Esophagus squamous epithelium (tissue), 5 donors: ENCODE measurements at regions not wholly inside any gene's neighbourhood (a gene's known extent, or its start where the extent isn't known, plus 50 kb on each side); places are given as distances from the start of the nearest gene placed in this dataset.

Experiments used
- DNase-seq: peaks from one replicate; lab custom pipeline; 2025; lab: John Stamatoyannopoulos, UW
- H3K27ac ChIP-seq, 4 donors: fragments of 200-600 bp; sonication (generic); one replicate each; pipeline ENCODE4 v1.5.1; 2016 to 2019; ENCODE audit warnings: mild to moderate bottlenecking in 1 of 4
- H3K27me3 ChIP-seq, 4 donors: fragments of 200-600 bp; sonication (generic); 1 replicate in 3 of 4; 2 replicates in 1 of 4; pipeline versions ENCODE4 v1.5.1 to v1.6.0; 2017 to 2021; ENCODE audit warnings: antibody characterized with exemption in 1 of 4
- H3K36me3 ChIP-seq, 3 donors: fragments of 200-600 bp; sonication (generic); one replicate each; pipeline ENCODE4 v1.5.1; 2016 to 2019
- H3K4me1 ChIP-seq, 3 donors: fragments of 200-600 bp; sonication (generic); one replicate each; pipeline ENCODE4 v1.5.1; 2017 to 2019
- H3K4me3 ChIP-seq, 4 donors: fragments of 200-600 bp; sonication (generic); 1 replicate in 3 of 4; 2 replicates in 1 of 4; pipeline ENCODE4 v1.5.1; 2016 to 2019; ENCODE audit warnings: mild to moderate bottlenecking in 2 of 4, moderate library complexity in 1 of 4
- H3K9me3 ChIP-seq, 3 donors: fragments of 200-600 bp; sonication (generic); one replicate each; pipeline ENCODE4 v1.5.1; 2016 to 2019
- CTCF ChIP-seq, 6 experiments: fragments of 450-650 bp in 4 of 6; fragments of 200-600 bp in 2 of 6; sonication (generic) in 2 of 6; IDR thresholded peaks; one replicate each; pipeline ENCODE4 v1.5.1; 2016 to 2019; ENCODE audit warnings: antibody characterized with exemption in 6 of 6, mild to moderate bottlenecking in 4 of 6, moderate library complexity in 4 of 6
- POLR2A ChIP-seq, 4 donors: fragments of 450-650 bp; IDR thresholded peaks; one replicate each; pipeline ENCODE4 v1.6.1; 2017; ENCODE audit warnings: antibody characterized with exemption in 4 of 4, mild to moderate bottlenecking in 4 of 4, moderate library complexity in 3 of 4
- WGBS, 2 donors: methylation state at CpG; one replicate each; pipeline ENCODE4 v1.1.5; 2018; 5-methylcytosine and 5-hydroxymethylcytosine counted together
- intact Hi-C: fragments of 100-400 bp; cut with DNase I; formaldehyde crosslinking; loops from one replicate; pipeline ENCODE4 v1.15.0; 2022
- donor health status: DM: yes; HTN: yes; CAD: no.

DNA sequence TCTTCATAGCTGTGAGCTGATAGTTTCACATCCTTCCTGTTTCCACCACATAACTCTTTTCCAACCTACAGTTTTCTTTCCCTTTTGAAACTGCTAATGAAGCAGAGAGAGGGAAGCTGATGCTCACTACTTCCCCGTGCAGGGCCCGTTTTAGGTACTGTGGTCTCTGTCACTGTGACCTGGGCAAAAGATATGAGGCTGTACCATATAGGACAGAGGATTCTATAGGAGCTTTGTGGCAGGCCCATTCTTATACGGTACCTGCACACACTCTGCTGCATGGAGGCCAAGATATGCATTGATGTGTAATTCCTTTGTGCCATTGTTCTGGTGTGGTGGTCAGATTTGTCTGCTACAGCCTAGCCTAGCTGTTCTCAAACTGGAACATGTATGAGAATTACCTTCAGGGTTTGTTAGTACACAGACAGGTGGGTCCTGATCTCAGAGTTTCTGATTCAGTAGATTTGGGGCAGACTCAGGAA, 577.3 kb downstream of the LMO7 start:
- intact Hi-C loops: no loop called here
- no peak overlapping the region for H3K27ac ChIP-seq
- H3K4me1 ChIP-seq: no peaks in the 10 kb centered on the region
- no peaks in the 10 kb centered on the region for H3K27me3 ChIP-seq
- H3K9me3 ChIP-seq: no peaks in the 10 kb centered on the region
- no peak for DNase-seq
- H3K4me3 ChIP-seq: no peak overlapping the region
- H3K36me3 ChIP-seq: no peaks in the 10 kb centered on the region
- 44 to 81% methylated on average over 3 of the region's 3 CpGs for WGBS, 2 donors
- TF ChIP-seq CTCF (IDR thresholded peaks at IDR 0.05) (no peak), POLR2A (IDR thresholded peaks at IDR 0.05) (no peak)

GRCh38 chr13:76210262-76210661, 574.1 kb downstream of the LMO7 start:
- Histone ChIP-seq H3K27me3 (no peaks in the 10 kb centered on the region), H3K4me3 (no peak overlapping the region), H3K4me1 (no peaks in the 10 kb centered on the region), H3K9me3 (no peaks in the 10 kb centered on the region), H3K27ac (no peak overlapping the region), H3K36me3 (no peaks in the 10 kb centered on the region)
- WGBS, 2 donors: 86 to 93% methylated on average over 1 of the region's 1 CpG
- TF ChIP-seq CTCF (IDR thresholded peaks at IDR 0.05) (no peak), POLR2A (IDR thresholded peaks at IDR 0.05) (no peak)
- intact Hi-C loops: no loop called here
- DNase-seq: no peak

DNA sequence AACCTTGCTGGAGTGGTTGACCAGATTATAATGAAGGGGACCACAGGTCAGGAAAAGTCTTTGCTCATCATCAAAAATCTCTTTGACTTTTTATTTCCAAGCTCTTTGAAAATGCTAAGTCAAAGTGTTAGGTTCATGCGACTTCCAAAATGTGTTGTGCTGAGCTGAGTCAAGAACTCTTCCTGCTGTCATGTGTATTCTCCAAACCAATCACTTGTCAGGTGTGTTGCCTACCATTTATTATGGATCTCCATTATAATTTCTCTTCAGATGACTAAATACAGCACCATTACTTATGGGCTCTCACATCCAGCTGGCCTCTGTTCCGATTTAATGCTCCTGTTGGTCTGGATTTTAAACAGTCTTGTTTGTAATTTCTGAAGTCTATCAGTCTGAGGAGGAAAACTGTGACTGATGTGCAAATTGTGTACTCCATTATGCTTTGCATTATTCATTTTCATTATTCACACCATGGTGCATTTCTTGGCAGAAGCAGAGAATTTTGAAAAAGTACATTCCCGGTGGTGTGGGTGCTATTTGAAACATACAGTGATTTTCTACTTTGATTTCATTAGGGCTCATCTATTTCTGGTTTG, 562.5 kb downstream of the LMO7 start:
- no peak for DNase-seq
- intact Hi-C loops: no loop called here
- no peak for TF ChIP-seq POLR2A (IDR thresholded peaks at IDR 0.05)
- no peak for TF ChIP-seq CTCF (IDR thresholded peaks at IDR 0.05)

GRCh38 chr13:76189882-76190519, 553.9 kb downstream of the LMO7 start:
- H3K27ac ChIP-seq: no peak overlapping the region
- no peaks in the 10 kb centered on the region for H3K4me1 ChIP-seq
- H3K36me3 ChIP-seq: no peaks in the 10 kb centered on the region
- intact Hi-C loops: no loop called here
- H3K4me3 ChIP-seq: no peak overlapping the region
- WGBS, 2 donors: 90 to 94% methylated on average over 12 to 14 of the region's 48 CpGs
- H3K9me3 ChIP-seq: no peaks in the 10 kb centered on the region
- no peaks in the 10 kb centered on the region for H3K27me3 ChIP-seq
- no peak for TF ChIP-seq POLR2A (IDR thresholded peaks at IDR 0.05)
- TF ChIP-seq CTCF (IDR thresholded peaks at IDR 0.05): no peak
- no peak for DNase-seq

More for the DNA sequence above, 562.5 kb downstream of the LMO7 start:
- Histone ChIP-seq H3K27ac (no peak overlapping the region), H3K27me3 (no peaks in the 10 kb centered on the region), H3K4me1 (no peaks in the 10 kb centered on the region), H3K9me3 (no peaks in the 10 kb centered on the region), H3K4me3 (no peak overlapping the region), H3K36me3 (no peaks in the 10 kb centered on the region)
- 81 to 89% methylated on average over 3 of the region's 3 CpGs for WGBS, 2 donors

DNA sequence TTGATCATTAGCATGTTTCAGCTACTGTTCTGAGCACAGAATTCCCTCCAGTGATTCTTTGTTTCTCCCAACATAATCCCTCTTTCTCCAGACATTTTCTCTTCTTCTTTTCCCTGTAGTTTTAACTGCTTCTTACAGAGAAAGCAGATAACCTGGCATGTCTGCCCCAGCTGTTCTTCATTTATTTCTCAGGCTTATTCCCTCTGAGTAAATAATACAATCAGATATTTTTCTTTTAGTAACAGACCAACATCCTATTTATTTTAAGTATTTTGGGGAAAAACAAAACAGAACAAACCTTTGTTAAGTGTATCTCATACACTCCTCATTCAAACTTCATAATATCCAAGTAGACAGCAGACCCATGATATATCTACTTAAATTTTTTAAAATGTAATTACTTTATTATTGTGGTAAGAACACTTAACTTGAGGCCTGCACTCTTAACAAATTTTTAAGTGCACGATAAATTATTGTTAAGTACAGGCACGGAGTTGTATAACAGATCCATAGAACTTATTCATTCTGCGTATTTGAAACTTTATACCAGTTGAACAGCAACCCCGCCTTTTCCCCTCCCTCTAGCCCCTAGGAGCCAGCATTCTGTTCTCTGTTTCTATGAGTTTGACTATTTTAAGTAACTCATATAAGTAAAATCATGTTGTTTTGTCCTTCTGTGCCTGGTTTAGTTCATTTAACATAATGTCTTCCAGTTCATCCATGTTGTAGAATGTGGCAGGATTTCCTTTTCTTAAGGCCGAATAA, 540.0 kb downstream of the LMO7 start:
- H3K27me3 ChIP-seq: no peaks in the 10 kb centered on the region
- no peaks in the 10 kb centered on the region for H3K36me3 ChIP-seq
- H3K4me1 ChIP-seq: no peaks in the 10 kb centered on the region
- H3K27ac ChIP-seq: no peak overlapping the region
- DNase-seq: no peak
- no peak overlapping the region for H3K4me3 ChIP-seq
- 82% methylated on average over 5 of the region's 5 CpGs for WGBS, 2 donors
- no peaks in the 10 kb centered on the region for H3K9me3 ChIP-seq
- intact Hi-C loops: no loop called here
- TF ChIP-seq POLR2A (IDR thresholded peaks at IDR 0.05): no peak
- no peak for TF ChIP-seq CTCF (IDR thresholded peaks at IDR 0.05)
